HG02571 (cell line): ENCODE measurements at regions not wholly inside any gene's neighbourhood (a gene's known extent, or its start where the extent isn't known, plus 50 kb on each side); places are given as distances from the start of the nearest gene placed in this dataset.

Experiments used
- ATAC-seq: cut with Tn5 transposase; IDR thresholded peaks from one replicate; pipeline ENCODE4 v1.9.1; 2021; ENCODE audit warnings: mild to moderate bottlenecking, moderate library complexity; ENCODE audit not compliant: unreplicated experiment

- no peak for ATAC-seq
Observed at GRCh38 chr10:113410618-113411017, 142.2 kb upstream of the HABP2 start.

GRCh38 chr10:113411456-113411855 is 141.4 kb upstream of the HABP2 start:
- no peak for ATAC-seq

- ATAC-seq, result no peak
Observed at GRCh38 chr10:113412161-113412560, 140.7 kb upstream of the HABP2 start.

GRCh38 chr10:113414543-113414942 is 138.3 kb upstream of the HABP2 start:
- ATAC-seq, result no peak

- no peak for ATAC-seq
Observed at GRCh38 chr10:113415246-113415645, 137.6 kb upstream of the HABP2 start.

- ATAC-seq, result no peak
Observed at GRCh38 chr10:113420057-113420732, 132.7 kb upstream of the HABP2 start.

GRCh38 chr10:113420733-113421675 is 131.8 kb upstream of the HABP2 start:
- ATAC-seq, result no peak

- no peak for ATAC-seq
Observed at GRCh38 chr10:113422371-113422770, 130.5 kb upstream of the HABP2 start.

GRCh38 chr10:113423981-113424721 is 128.7 kb upstream of the HABP2 start:
- ATAC-seq, result no peak

GRCh38 chr10:113425008-113425407 is 127.8 kb upstream of the HABP2 start:
- no peak for ATAC-seq

GRCh38 chr10:113425541-113425951 is 127.3 kb upstream of the HABP2 start:
- no peak for ATAC-seq

GRCh38 chr10:113426181-113426877 is 126.5 kb upstream of the HABP2 start:
- no peak for ATAC-seq

GRCh38 chr10:113427236-113427735 is 125.6 kb upstream of the HABP2 start:
- no peak for ATAC-seq

- ATAC-seq, result no peak
Observed at GRCh38 chr10:113427811-113428558, 124.9 kb upstream of the HABP2 start.

GRCh38 chr10:113430634-113431397 is 122.0 kb upstream of the HABP2 start:
- no peak for ATAC-seq

- no peak for ATAC-seq
Observed at GRCh38 chr10:113431398-113432160, 121.3 kb upstream of the HABP2 start.

- ATAC-seq, result no peak
Observed at GRCh38 chr10:113433711-113434110, 119.1 kb upstream of the HABP2 start.

- ATAC-seq, result no peak
Observed at GRCh38 chr10:113434315-113434714, 118.5 kb upstream of the HABP2 start.
